22Rv1 (cell line): ENCODE measurements at regions not wholly inside any gene's neighbourhood (a gene's known extent, or its start where the extent isn't known, plus 50 kb on each side); places are given as distances from the start of the nearest gene placed in this dataset.

Experiments used
- ZFX ChIP-seq: fragments of 450-650 bp; IDR thresholded peaks from 2 replicates; pipeline ENCODE4 v1.6.1; 2017; ENCODE audit warnings: antibody characterized with exemption, borderline replicate concordance
- TF ChIP-seq, protein P1 (sequence below): fragments of 450-650 bp; IDR thresholded peaks from 2 replicates; pipeline ENCODE4 v1.5.1; 2017; ENCODE audit warnings: mild to moderate bottlenecking

DNA sequence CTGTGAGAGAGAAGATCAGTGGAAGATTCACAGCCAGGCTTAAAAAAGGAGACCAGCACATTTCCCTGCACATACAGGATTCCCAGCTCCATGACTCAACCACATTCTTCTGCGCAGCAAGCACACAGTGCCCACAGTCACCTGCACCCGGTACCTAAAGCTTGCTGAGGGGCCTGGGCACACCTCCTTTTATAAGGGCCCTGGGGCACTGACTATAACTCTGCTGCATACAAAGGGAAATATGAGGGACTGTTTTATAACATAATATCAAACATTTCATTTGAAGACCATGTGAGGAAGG lies 322.9 kb downstream of the DAD1 start:
- TF ChIP-seq, protein P1, sequence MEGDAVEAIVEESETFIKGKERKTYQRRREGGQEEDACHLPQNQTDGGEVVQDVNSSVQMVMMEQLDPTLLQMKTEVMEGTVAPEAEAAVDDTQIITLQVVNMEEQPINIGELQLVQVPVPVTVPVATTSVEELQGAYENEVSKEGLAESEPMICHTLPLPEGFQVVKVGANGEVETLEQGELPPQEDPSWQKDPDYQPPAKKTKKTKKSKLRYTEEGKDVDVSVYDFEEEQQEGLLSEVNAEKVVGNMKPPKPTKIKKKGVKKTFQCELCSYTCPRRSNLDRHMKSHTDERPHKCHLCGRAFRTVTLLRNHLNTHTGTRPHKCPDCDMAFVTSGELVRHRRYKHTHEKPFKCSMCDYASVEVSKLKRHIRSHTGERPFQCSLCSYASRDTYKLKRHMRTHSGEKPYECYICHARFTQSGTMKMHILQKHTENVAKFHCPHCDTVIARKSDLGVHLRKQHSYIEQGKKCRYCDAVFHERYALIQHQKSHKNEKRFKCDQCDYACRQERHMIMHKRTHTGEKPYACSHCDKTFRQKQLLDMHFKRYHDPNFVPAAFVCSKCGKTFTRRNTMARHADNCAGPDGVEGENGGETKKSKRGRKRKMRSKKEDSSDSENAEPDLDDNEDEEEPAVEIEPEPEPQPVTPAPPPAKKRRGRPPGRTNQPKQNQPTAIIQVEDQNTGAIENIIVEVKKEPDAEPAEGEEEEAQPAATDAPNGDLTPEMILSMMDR, result no peak
- no peak for TF ChIP-seq ZFX
